ENCODE measurements at regions not wholly inside any gene's neighbourhood (a gene's known extent, or its start where the extent isn't known, plus 50 kb on each side); places are given as distances from the start of the nearest gene placed in this dataset.
A peak's percentile ranks its signal among the peaks of the same experiment; 100 is the strongest.

DNA sequence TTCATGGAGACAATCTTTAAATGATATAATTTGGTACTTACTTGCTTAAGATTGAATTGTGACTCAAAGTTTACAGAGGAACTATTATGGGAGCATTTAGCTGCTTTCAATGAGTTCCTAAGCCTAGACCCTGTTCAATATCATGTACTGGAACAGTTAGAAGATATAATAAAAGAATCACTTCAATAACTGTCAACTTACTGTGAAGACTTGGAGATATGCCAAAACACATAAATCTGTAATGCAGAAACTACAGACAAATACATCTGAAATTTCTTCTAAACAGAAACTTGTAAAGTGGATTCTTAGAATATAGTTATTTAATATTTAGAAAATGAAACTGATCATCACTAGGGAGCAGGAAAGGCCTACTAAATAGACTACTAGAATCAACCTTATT, 259.3 kb downstream of the HLX start:
- no peak overlapping the region for H3K9ac ChIP-seq (ENCODE audit: extremely low read depth, low read length, poor library complexity, severe bottlenecking)
- no peaks in the 10 kb centered on the region for H3K36me3 ChIP-seq (ENCODE audit: control insufficient read depth, insufficient read depth, low read length)
- H3K27me3 Mint-ChIP-seq (ENCODE audit: insufficient read depth): no peaks in the 10 kb centered on the region
- no peak overlapping the region for H3K4me3 Mint-ChIP-seq
- TF ChIP-seq, protein P1, sequence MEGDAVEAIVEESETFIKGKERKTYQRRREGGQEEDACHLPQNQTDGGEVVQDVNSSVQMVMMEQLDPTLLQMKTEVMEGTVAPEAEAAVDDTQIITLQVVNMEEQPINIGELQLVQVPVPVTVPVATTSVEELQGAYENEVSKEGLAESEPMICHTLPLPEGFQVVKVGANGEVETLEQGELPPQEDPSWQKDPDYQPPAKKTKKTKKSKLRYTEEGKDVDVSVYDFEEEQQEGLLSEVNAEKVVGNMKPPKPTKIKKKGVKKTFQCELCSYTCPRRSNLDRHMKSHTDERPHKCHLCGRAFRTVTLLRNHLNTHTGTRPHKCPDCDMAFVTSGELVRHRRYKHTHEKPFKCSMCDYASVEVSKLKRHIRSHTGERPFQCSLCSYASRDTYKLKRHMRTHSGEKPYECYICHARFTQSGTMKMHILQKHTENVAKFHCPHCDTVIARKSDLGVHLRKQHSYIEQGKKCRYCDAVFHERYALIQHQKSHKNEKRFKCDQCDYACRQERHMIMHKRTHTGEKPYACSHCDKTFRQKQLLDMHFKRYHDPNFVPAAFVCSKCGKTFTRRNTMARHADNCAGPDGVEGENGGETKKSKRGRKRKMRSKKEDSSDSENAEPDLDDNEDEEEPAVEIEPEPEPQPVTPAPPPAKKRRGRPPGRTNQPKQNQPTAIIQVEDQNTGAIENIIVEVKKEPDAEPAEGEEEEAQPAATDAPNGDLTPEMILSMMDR (conservative IDR thresholded peaks at IDR 0.05): no peak
- peaks cover 10% of the 10 kb centered on the region for H3K4me1 ChIP-seq (ENCODE audit: control insufficient read depth, insufficient read depth, low read length)
- H3K9me3 ChIP-seq (ENCODE audit: control insufficient read depth, low read length): peaks cover 17% of the 10 kb centered on the region
- peaks cover 7% of the 10 kb centered on the region for H3K9me3 Mint-ChIP-seq
- no peak for DNase-seq
- H3K27ac ChIP-seq (ENCODE audit: low read depth, low read length): no peak overlapping the region
- no peak overlapping the region for H3K4me3 ChIP-seq (ENCODE audit: low read length)
- no peak overlapping the region for H3K27ac Mint-ChIP-seq
- peaks cover 20% of the 10 kb centered on the region for H3K4me1 Mint-ChIP-seq
- H3K36me3 Mint-ChIP-seq (ENCODE audit: low read depth): no peaks in the 10 kb centered on the region
- H3K27me3 ChIP-seq (ENCODE audit: control insufficient read depth, insufficient read depth, low read length, poor library complexity, severe bottlenecking): no peaks in the 10 kb centered on the region

GRCh38 chr1:221139991-221140390, 260.7 kb downstream of the HLX start:
- Histone ChIP-seq H3K4me1 (ENCODE audit: control insufficient read depth, insufficient read depth, low read length) (peaks cover 4% of the 10 kb centered on the region), H3K27me3 (ENCODE audit: control insufficient read depth, insufficient read depth, low read length, poor library complexity, severe bottlenecking) (no peaks in the 10 kb centered on the region), H3K27ac (ENCODE audit: low read depth, low read length) (no peak overlapping the region), H3K9me3 (ENCODE audit: control insufficient read depth, low read length) (peaks cover 17% of the 10 kb centered on the region), H3K36me3 (ENCODE audit: control insufficient read depth, insufficient read depth, low read length) (no peaks in the 10 kb centered on the region), H3K9ac (ENCODE audit: extremely low read depth, low read length, poor library complexity, severe bottlenecking) (no peak overlapping the region), H3K4me3 (ENCODE audit: low read length) (no peak overlapping the region)
- peaks cover 7% of the 10 kb centered on the region for H3K9me3 Mint-ChIP-seq
- no peaks in the 10 kb centered on the region for H3K36me3 Mint-ChIP-seq (ENCODE audit: low read depth)
- no peaks in the 10 kb centered on the region for H3K27me3 Mint-ChIP-seq (ENCODE audit: insufficient read depth)
- TF ChIP-seq, protein P1 (conservative IDR thresholded peaks at IDR 0.05): no peak
- no peak for DNase-seq
- no peak overlapping the region for H3K4me3 Mint-ChIP-seq
- H3K4me1 Mint-ChIP-seq: peaks cover 27% of the 10 kb centered on the region
- 91 to 100% methylated on average over 1 of the region's 1 CpG for WGBS, 2 experiments (ENCODE audit: insufficient coverage in 1 of 2, insufficient read length in 1 of 2)
- H3K27ac Mint-ChIP-seq: no peak overlapping the region

GRCh38 chr1:221141096-221141495, 261.9 kb downstream of the HLX start:
- Mint-ChIP-seq H3K36me3 (ENCODE audit: low read depth) (no peaks in the 10 kb centered on the region), H3K27me3 (ENCODE audit: insufficient read depth) (no peaks in the 10 kb centered on the region), H3K4me3 (no peak overlapping the region), H3K27ac (no peak overlapping the region), H3K9me3 (peaks cover 14% of the 10 kb centered on the region), H3K4me1 (peaks cover 27% of the 10 kb centered on the region)
- peaks cover 17% of the 10 kb centered on the region for H3K9me3 ChIP-seq (ENCODE audit: control insufficient read depth, low read length)
- H3K4me1 ChIP-seq (ENCODE audit: control insufficient read depth, insufficient read depth, low read length): peaks cover 4% of the 10 kb centered on the region
- TF ChIP-seq, protein P1 (conservative IDR thresholded peaks at IDR 0.05): no peak
- H3K9ac ChIP-seq (ENCODE audit: extremely low read depth, low read length, poor library complexity, severe bottlenecking): no peak overlapping the region
- H3K36me3 ChIP-seq (ENCODE audit: control insufficient read depth, insufficient read depth, low read length): no peaks in the 10 kb centered on the region
- no peak overlapping the region for H3K27ac ChIP-seq (ENCODE audit: low read depth, low read length)
- no peaks in the 10 kb centered on the region for H3K27me3 ChIP-seq (ENCODE audit: control insufficient read depth, insufficient read depth, low read length, poor library complexity, severe bottlenecking)
- H3K4me3 ChIP-seq (ENCODE audit: low read length): peak overlapping the region; percentile 37
- WGBS, 2 experiments (ENCODE audit: insufficient coverage in 1 of 2, insufficient read length in 1 of 2): 100% methylated on average over 2 of the region's 2 CpGs; no CpG with 5 or more reads in 1 of the 2 experiments
- DNase-seq: no peak
